Loucy (cell line): ENCODE measurements at regions not wholly inside any gene's neighbourhood (a gene's known extent, or its start where the extent isn't known, plus 50 kb on each side); places are given as distances from the start of the nearest gene placed in this dataset.

Experiments used
- H2AFZ ChIP-seq: fragments of 200-600 bp; sonication (generic); 2 replicates; pipeline ENCODE4 v1.6.0; 2016; ENCODE audit warnings: antibody characterized with exemption, mild to moderate bottlenecking, low read length, moderate library complexity
- H3F3A ChIP-seq: fragments of 200-600 bp; 2 replicates; pipeline ENCODE4 v1.6.0; 2016; ENCODE audit warnings: antibody characterized with exemption, low read depth, mild to moderate bottlenecking
- H3K27me3 ChIP-seq: fragments of 200-600 bp; sonication (generic); 2 replicates; pipeline ENCODE4 v1.6.1; 2014; ENCODE audit warnings: low read length, mild to moderate bottlenecking; ENCODE audit not compliant: insufficient read depth, poor library complexity, severe bottlenecking
- H3K36me3 ChIP-seq: fragments of 200-600 bp; sonication (generic); 2 replicates; pipeline ENCODE4 v1.6.1; 2016; ENCODE audit warnings: low read length; ENCODE audit not compliant: insufficient read depth
- H3K4me1 ChIP-seq: fragments of 200-600 bp; sonication (generic); 2 replicates; pipeline ENCODE4 v1.5.1; 2014; ENCODE audit warnings: low read length, mild to moderate bottlenecking; ENCODE audit not compliant: insufficient read depth, poor library complexity, severe bottlenecking
- H3K4me2 ChIP-seq: fragments of 200-600 bp; sonication (generic); 2 replicates; pipeline ENCODE4 v1.6.0; 2014; ENCODE audit warnings: antibody characterized with exemption, low read length, low read depth, mild to moderate bottlenecking; ENCODE audit not compliant: poor library complexity, severe bottlenecking
- H3K4me3 ChIP-seq: fragments of 200-600 bp; sonication (generic); 2 replicates; pipeline ENCODE4 v1.5.1; 2014; ENCODE audit warnings: low read length, mild to moderate bottlenecking, mixed read lengths; ENCODE audit not compliant: poor library complexity, severe bottlenecking
- H3K79me2 ChIP-seq: fragments of 200-600 bp; sonication (generic); 2 replicates; pipeline ENCODE4 v1.6.1; 2014; ENCODE audit warnings: low read length; ENCODE audit not compliant: insufficient read depth
- H3K9ac ChIP-seq: fragments of 200-600 bp; sonication (generic); 2 replicates; pipeline ENCODE4 v1.6.0; 2014; ENCODE audit warnings: mild to moderate bottlenecking, low read depth, low read length, moderate library complexity; ENCODE audit not compliant: poor library complexity, severe bottlenecking
- H3K9me2 ChIP-seq: fragments of 200-600 bp; sonication (generic); replicated peaks from 2 replicates; pipeline ENCODE4 v1.6.1; 2016; ENCODE audit warnings: low read depth, low read length, mixed read lengths
- H3K9me3 ChIP-seq: fragments of 200-600 bp; sonication (generic); 2 replicates; pipeline ENCODE4 v1.6.1; 2014; ENCODE audit warnings: mild to moderate bottlenecking, antibody characterized with exemption, low read length, low read depth; ENCODE audit not compliant: insufficient read depth
- H4K20me1 ChIP-seq: fragments of 200-600 bp; sonication (generic); 2 replicates; pipeline ENCODE4 v1.6.0; 2014; ENCODE audit warnings: antibody characterized with exemption, low read length, mild to moderate bottlenecking; ENCODE audit not compliant: insufficient read depth, poor library complexity, severe bottlenecking
- CTCF ChIP-seq: fragments of 200-600 bp; sonication (generic); conservative IDR thresholded peaks from 2 replicates; pipeline ENCODE4 v1.5.1; 2014; ENCODE audit warnings: mild to moderate bottlenecking, antibody characterized with exemption, low read length
- EZH2phosphoT487 ChIP-seq: fragments of 200-600 bp; IDR thresholded peaks from 2 replicates; pipeline ENCODE4 v1.6.1; 2018; ENCODE audit warnings: antibody characterized with exemption, mild to moderate bottlenecking, moderate library complexity, borderline replicate concordance

DNA sequence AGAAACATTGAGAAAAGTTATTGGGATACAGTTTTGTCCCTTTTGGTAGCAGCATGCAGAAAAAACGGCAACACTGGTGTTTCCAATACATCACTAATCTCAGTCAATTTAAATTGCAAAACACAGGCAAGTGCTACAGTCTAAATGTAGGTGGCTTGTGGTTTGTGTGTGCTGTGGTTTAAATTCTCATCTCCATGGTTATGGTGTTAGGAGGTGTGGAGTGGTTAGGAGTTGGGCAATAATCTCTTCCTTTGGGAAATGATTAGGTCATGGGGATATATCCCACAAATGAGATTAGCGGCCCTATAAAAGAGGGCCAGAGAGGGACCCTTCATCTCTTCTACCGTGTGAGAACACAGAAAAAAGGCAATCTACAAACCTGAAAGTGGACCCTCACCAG lies 1344.3 kb downstream of the ADGRL3 start:
- TF ChIP-seq CTCF (no peak), EZH2phosphoT487 (no peak)
- Histone ChIP-seq H3K36me3 (no peaks in the 10 kb centered on the region), H3K79me2 (no peaks in the 10 kb centered on the region), H3K4me3 (no peak overlapping the region), H2AFZ (no peak overlapping the region), H3K9me2 (no peaks in the 10 kb centered on the region), H4K20me1 (no peaks in the 10 kb centered on the region), H3K9me3 (no peaks in the 10 kb centered on the region), H3F3A (no peaks in the 10 kb centered on the region), H3K4me1 (no peaks in the 10 kb centered on the region), H3K9ac (no peak overlapping the region), H3K4me2 (no peak overlapping the region), H3K27me3 (no peaks in the 10 kb centered on the region)

- H3K79me2 ChIP-seq, result no peaks in the 10 kb centered on the region
- TF ChIP-seq CTCF, result no peak
- no peak for TF ChIP-seq EZH2phosphoT487
- no peak overlapping the region for H3K4me2 ChIP-seq
- H3K4me3 ChIP-seq, result no peak overlapping the region
- no peaks in the 10 kb centered on the region for H3K4me1 ChIP-seq
- no peaks in the 10 kb centered on the region for H3K27me3 ChIP-seq
- H3K9me3 ChIP-seq, result peaks cover 1% of the 10 kb centered on the region; the same call in 1 of the 2 replicates
- H4K20me1 ChIP-seq, result no peaks in the 10 kb centered on the region
- no peak overlapping the region for H2AFZ ChIP-seq
- no peaks in the 10 kb centered on the region for H3K36me3 ChIP-seq
- H3K9ac ChIP-seq, result no peak overlapping the region
- H3K9me2 ChIP-seq, result no peaks in the 10 kb centered on the region
- H3F3A ChIP-seq, result no peaks in the 10 kb centered on the region
Measured at GRCh38 chr4:62543002-62543401, 1342.9 kb downstream of the ADGRL3 start.

DNA sequence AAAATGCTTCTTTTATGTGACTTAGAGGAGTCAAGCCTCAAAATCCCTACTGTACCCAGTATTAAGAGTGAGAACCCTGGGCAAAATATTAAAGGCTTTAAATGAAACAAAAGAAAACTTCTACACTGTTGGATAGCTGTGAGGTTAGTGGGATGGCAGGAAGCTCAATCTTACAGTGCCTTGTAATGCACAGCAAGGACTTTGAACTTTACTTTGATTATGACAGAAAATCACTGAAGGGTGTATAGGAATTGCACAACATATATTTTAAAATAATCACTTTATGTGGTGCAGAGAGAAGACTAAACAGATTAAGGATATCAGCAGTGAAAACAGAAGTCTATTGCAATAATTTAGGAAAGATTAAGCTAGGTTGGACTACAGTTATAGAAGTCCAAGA lies 1333.4 kb downstream of the ADGRL3 start:
- Histone ChIP-seq H3K9me2 (no peaks in the 10 kb centered on the region), H3K9me3 (peaks cover 2% of the 10 kb centered on the region; the same call in 1 of the 2 replicates), H4K20me1 (no peaks in the 10 kb centered on the region), H3K4me1 (no peaks in the 10 kb centered on the region), H3K9ac (no peak overlapping the region), H3K79me2 (no peaks in the 10 kb centered on the region), H3K4me2 (no peak overlapping the region), H3K4me3 (no peak overlapping the region), H3K27me3 (no peaks in the 10 kb centered on the region), H3F3A (no peaks in the 10 kb centered on the region), H3K36me3 (no peaks in the 10 kb centered on the region), H2AFZ (no peak overlapping the region)
- TF ChIP-seq EZH2phosphoT487, result no peak
- TF ChIP-seq CTCF, result no peak
